OCI-LY7 (cell line): ENCODE measurements at regions not wholly inside any gene's neighbourhood (a gene's known extent, or its start where the extent isn't known, plus 50 kb on each side); places are given as distances from the start of the nearest gene placed in this dataset.

Experiments used
- CTCF ChIP-seq: fragments of 200-600 bp; sonication (generic); conservative IDR thresholded peaks from 2 replicates; pipeline ENCODE4 v1.5.1; 2014; ENCODE audit warnings: mild to moderate bottlenecking, antibody characterized with exemption, low read length, moderate library complexity, mixed read lengths
- EZH2phosphoT487 ChIP-seq: fragments of 200-600 bp; sonication (generic); IDR thresholded peaks from 2 replicates; pipeline ENCODE4 v1.6.1; 2018; ENCODE audit warnings: low read depth, borderline replicate concordance, mild to moderate bottlenecking, mixed run types, antibody characterized with exemption, low read length, moderate library complexity, mixed read lengths

GRCh38 chr1:214824763-214825162 is 221.8 kb downstream of the CENPF start:
- TF ChIP-seq CTCF (no peak), EZH2phosphoT487 (no peak)
